Astrocyte (in vitro differentiated cells and primary cell): ENCODE measurements at regions not wholly inside any gene's neighbourhood (a gene's known extent, or its start where the extent isn't known, plus 50 kb on each side); places are given as distances from the start of the nearest gene placed in this dataset.

Experiments
- DNase-seq: peaks from one replicate; pipeline ENCODE4 v3.0.0-alpha.2; 2010; ENCODE audit warnings: low read depth
- FAIRE-seq: peaks from 2 replicates; lab custom pipeline; 2011; peaks lifted over from hg19 to GRCh38; lab: Jason Lieb, UNC
- H2AFZ ChIP-seq: 2 replicates; pipeline ENCODE4 v1.6.0; 2012; ENCODE audit warnings: low read depth, low read length, inconsistent platforms
- H3K27ac ChIP-seq: 2 replicates; pipeline ENCODE4 v1.5.1; 2011; ENCODE audit warnings: low read depth, low read length, inconsistent platforms
- H3K27me3 ChIP-seq: 2 replicates; pipeline ENCODE4 v1.6.0; 2011; ENCODE audit warnings: low read length, inconsistent platforms; ENCODE audit not compliant: insufficient read depth
- H3K36me3 ChIP-seq: 2 replicates; pipeline ENCODE4 v1.5.1; 2011; ENCODE audit warnings: low read length, inconsistent platforms; ENCODE audit not compliant: insufficient read depth
- H3K4me1 ChIP-seq: 2 replicates; pipeline ENCODE4 v1.5.1; 2011; ENCODE audit warnings: low read length, inconsistent platforms; ENCODE audit not compliant: insufficient read depth
- H3K4me2 ChIP-seq: 2 replicates; pipeline ENCODE4 v1.6.0; 2012; ENCODE audit warnings: low read length, inconsistent platforms
- H3K4me3 ChIP-seq: 2 replicates; pipeline ENCODE4 v1.5.1; 2011; ENCODE audit warnings: low read depth, mild to moderate bottlenecking, low read length, inconsistent platforms; ENCODE audit not compliant: insufficient read depth
- H3K79me2 ChIP-seq: 2 replicates; pipeline ENCODE4 v1.6.0; 2012; ENCODE audit warnings: mild to moderate bottlenecking, low read length, inconsistent platforms; ENCODE audit not compliant: insufficient read depth
- H3K9ac ChIP-seq: 2 replicates; pipeline ENCODE4 v1.6.0; 2012; ENCODE audit warnings: mild to moderate bottlenecking, low read length, inconsistent platforms
- H3K9me3 ChIP-seq: 2 replicates; pipeline ENCODE4 v1.5.1; 2012; ENCODE audit warnings: low read depth, mild to moderate bottlenecking, low read length, inconsistent platforms; ENCODE audit not compliant: insufficient read depth
- H4K20me1 ChIP-seq: 2 replicates; pipeline ENCODE4 v1.6.0; 2012; ENCODE audit warnings: low read length, inconsistent platforms; ENCODE audit not compliant: insufficient read depth
- H3K27ac Mint-ChIP-seq: one replicate; pipeline ENCODE4 v1.8.0; 2021; ENCODE audit warnings: mild to moderate bottlenecking, mixed read lengths; ENCODE audit not compliant: unreplicated experiment
- H3K27me3 Mint-ChIP-seq: one replicate; pipeline ENCODE4 v1.8.0; 2021; ENCODE audit warnings: low read depth, mixed read lengths; ENCODE audit not compliant: unreplicated experiment
- H3K36me3 Mint-ChIP-seq: one replicate; pipeline ENCODE4 v1.8.0; 2021; ENCODE audit warnings: low read depth, mixed read lengths; ENCODE audit not compliant: unreplicated experiment
- H3K4me1 Mint-ChIP-seq: one replicate; pipeline ENCODE4 v1.8.0; 2021; ENCODE audit warnings: low read depth, mixed read lengths; ENCODE audit not compliant: unreplicated experiment
- H3K4me3 Mint-ChIP-seq: one replicate; pipeline ENCODE4 v1.8.0; 2021; ENCODE audit warnings: mild to moderate bottlenecking, moderate library complexity, mixed read lengths; ENCODE audit not compliant: unreplicated experiment
- H3K9me3 Mint-ChIP-seq: one replicate; pipeline ENCODE4 v1.8.0; 2021; ENCODE audit warnings: mild to moderate bottlenecking, mixed read lengths; ENCODE audit not compliant: unreplicated experiment
- CTCF ChIP-seq: IDR thresholded peaks from 2 replicates; pipeline ENCODE4 v1.5.1; 2011; ENCODE audit warnings: low read depth, mild to moderate bottlenecking, inconsistent platforms, low read length, moderate library complexity; ENCODE audit not compliant: insufficient read depth
- EZH2 ChIP-seq: IDR thresholded peaks from 2 replicates; pipeline ENCODE4 v1.6.1; 2012; ENCODE audit warnings: mild to moderate bottlenecking, low read length, inconsistent platforms; ENCODE audit not compliant: insufficient read depth

GRCh38 chr7:85659364-85659763 lies 472.5 kb upstream of the SEMA3D start:
- Mint-ChIP-seq H3K4me1 (no peaks in the 10 kb centered on the region), H3K4me3 (no peak overlapping the region), H3K27ac (no peak overlapping the region), H3K27me3 (no peaks in the 10 kb centered on the region), H3K36me3 (no peaks in the 10 kb centered on the region), H3K9me3 (no peaks in the 10 kb centered on the region)
- H3K36me3 ChIP-seq: no peaks in the 10 kb centered on the region
- no peaks in the 10 kb centered on the region for H3K9me3 ChIP-seq
- no peak for DNase-seq
- no peak overlapping the region for H2AFZ ChIP-seq
- no peak overlapping the region for H3K9ac ChIP-seq
- H3K79me2 ChIP-seq: no peaks in the 10 kb centered on the region
- H3K27me3 ChIP-seq: no peaks in the 10 kb centered on the region
- no peaks in the 10 kb centered on the region for H3K4me1 ChIP-seq
- no peaks in the 10 kb centered on the region for H4K20me1 ChIP-seq
- TF ChIP-seq EZH2: no peak
- TF ChIP-seq CTCF: no peak
- no peak overlapping the region for H3K4me2 ChIP-seq
- no peak overlapping the region for H3K4me3 ChIP-seq
- no peak for FAIRE-seq
- no peak overlapping the region for H3K27ac ChIP-seq

GRCh38 chr7:85655252-85655651 lies 468.4 kb upstream of the SEMA3D start:
- no peak overlapping the region for H3K27ac ChIP-seq
- no peaks in the 10 kb centered on the region for H3K36me3 ChIP-seq
- H3K9me3 ChIP-seq: no peaks in the 10 kb centered on the region
- Mint-ChIP-seq H3K4me3 (no peak overlapping the region), H3K27ac (no peak overlapping the region), H3K4me1 (no peaks in the 10 kb centered on the region), H3K27me3 (no peaks in the 10 kb centered on the region), H3K36me3 (no peaks in the 10 kb centered on the region), H3K9me3 (no peaks in the 10 kb centered on the region)
- H3K27me3 ChIP-seq: no peaks in the 10 kb centered on the region
- H3K9ac ChIP-seq: no peak overlapping the region
- no peaks in the 10 kb centered on the region for H4K20me1 ChIP-seq
- H3K4me1 ChIP-seq: no peaks in the 10 kb centered on the region
- H3K79me2 ChIP-seq: no peaks in the 10 kb centered on the region
- TF ChIP-seq CTCF (no peak), EZH2 (no peak)
- no peak overlapping the region for H3K4me2 ChIP-seq
- H3K4me3 ChIP-seq: no peak overlapping the region
- FAIRE-seq (no peak), DNase-seq (no peak)
- H2AFZ ChIP-seq: no peak overlapping the region

DNA sequence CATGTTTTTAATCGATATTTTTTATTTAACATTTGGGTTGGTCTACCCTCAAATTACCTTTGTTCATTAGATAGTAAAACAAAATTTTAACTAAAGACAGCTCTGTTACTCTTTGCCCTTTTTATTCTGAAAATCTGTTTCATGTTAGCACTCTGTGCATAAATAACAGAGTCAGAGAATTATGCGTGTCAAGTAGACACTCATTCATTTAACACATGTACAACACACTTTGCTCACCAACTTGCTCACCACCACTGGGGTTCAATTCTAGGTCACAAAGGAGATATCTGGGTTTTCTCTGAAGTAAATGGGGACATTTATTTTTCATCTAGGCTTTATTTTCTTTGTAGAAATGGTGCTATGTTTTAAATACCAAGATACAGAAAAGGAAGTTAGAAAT lies 457.4 kb upstream of the SEMA3D start:
- H3K4me3 ChIP-seq: no peak overlapping the region

More for the DNA sequence above, 457.4 kb upstream of the SEMA3D start:
- Histone ChIP-seq H3K27me3 (no peaks in the 10 kb centered on the region), H2AFZ (no peak overlapping the region), H3K36me3 (no peaks in the 10 kb centered on the region), H3K4me1 (no peaks in the 10 kb centered on the region), H3K79me2 (no peaks in the 10 kb centered on the region), H3K4me2 (no peak overlapping the region), H3K9me3 (no peaks in the 10 kb centered on the region), H3K27ac (no peak overlapping the region), H4K20me1 (no peaks in the 10 kb centered on the region), H3K9ac (no peak overlapping the region)
- no peak for TF ChIP-seq EZH2
- H3K27me3 Mint-ChIP-seq: no peaks in the 10 kb centered on the region
- FAIRE-seq (no peak), DNase-seq (no peak)
- H3K27ac Mint-ChIP-seq: no peak overlapping the region
- H3K36me3 Mint-ChIP-seq: no peaks in the 10 kb centered on the region
- H3K4me1 Mint-ChIP-seq: no peaks in the 10 kb centered on the region
- H3K9me3 Mint-ChIP-seq: no peaks in the 10 kb centered on the region
- H3K4me3 Mint-ChIP-seq: no peak overlapping the region
